ENCODE measurements at regions not wholly inside any gene's neighbourhood (a gene's known extent, or its start where the extent isn't known, plus 50 kb on each side); places are given as distances from the start of the nearest gene placed in this dataset.

DNA sequence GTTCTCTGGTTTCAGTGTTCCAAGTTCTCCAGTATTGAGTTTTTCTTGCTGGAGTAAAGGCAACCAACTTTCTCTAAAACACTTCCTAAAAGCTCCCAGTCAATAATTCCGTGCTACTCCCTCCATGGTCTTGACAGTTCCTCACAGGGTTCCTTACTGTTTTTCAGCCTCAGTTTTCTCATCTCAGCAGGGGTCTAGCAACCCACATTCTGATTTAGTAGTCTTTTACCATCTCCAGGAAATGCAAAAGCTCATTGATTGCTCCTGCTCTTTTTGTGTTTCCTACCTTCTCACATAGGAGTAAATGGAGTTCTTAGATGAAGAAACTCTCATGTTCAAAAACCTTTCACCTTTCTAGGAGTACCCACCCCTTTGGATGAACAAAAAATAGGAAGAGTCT, 978.8 kb upstream of the POU3F3 start:
- Histone ChIP-seq H3K27ac (no peak overlapping the region), H3K9me3 (no peaks in the 10 kb centered on the region), H3K4me1 (no peaks in the 10 kb centered on the region), H3K36me3 (no peaks in the 10 kb centered on the region), H3K27me3 (no peaks in the 10 kb centered on the region), H3K4me3 (no peak overlapping the region)
- intact Hi-C loops (cut with DNase I) = no loop called here
- no peak for TF ChIP-seq EP300 (IDR thresholded peaks at IDR 0.05)
- no peak for TF ChIP-seq POLR2AphosphoS5 (IDR thresholded peaks at IDR 0.05)
- TF ChIP-seq, protein P1, sequence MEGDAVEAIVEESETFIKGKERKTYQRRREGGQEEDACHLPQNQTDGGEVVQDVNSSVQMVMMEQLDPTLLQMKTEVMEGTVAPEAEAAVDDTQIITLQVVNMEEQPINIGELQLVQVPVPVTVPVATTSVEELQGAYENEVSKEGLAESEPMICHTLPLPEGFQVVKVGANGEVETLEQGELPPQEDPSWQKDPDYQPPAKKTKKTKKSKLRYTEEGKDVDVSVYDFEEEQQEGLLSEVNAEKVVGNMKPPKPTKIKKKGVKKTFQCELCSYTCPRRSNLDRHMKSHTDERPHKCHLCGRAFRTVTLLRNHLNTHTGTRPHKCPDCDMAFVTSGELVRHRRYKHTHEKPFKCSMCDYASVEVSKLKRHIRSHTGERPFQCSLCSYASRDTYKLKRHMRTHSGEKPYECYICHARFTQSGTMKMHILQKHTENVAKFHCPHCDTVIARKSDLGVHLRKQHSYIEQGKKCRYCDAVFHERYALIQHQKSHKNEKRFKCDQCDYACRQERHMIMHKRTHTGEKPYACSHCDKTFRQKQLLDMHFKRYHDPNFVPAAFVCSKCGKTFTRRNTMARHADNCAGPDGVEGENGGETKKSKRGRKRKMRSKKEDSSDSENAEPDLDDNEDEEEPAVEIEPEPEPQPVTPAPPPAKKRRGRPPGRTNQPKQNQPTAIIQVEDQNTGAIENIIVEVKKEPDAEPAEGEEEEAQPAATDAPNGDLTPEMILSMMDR (IDR thresholded peaks at IDR 0.05) = no peak
- no peak for TF ChIP-seq POLR2A (IDR thresholded peaks at IDR 0.05)
- no peak for DNase-seq
- WGBS, 2 donors = 47 to 59% methylated on average over 1 of the region's 1 CpG

DNA sequence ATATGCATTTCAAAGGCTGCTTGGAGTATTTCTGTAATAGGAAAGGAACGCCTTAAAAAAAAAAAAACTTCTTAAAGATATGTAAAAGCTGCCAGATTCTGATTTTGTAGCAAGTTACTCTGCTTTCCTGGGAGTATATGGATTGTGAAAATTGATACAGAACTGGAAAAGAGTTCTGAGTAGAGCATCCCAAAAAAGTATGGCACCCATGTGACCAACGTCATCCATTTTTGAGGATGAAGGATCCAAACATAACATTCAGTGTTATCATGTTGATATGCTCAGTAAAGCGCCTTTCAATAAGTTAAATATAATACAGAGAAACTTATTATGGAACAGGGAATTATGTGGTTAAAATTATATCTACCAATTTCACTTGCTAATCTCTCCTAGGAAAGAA, 978.4 kb upstream of the POU3F3 start:
- no peak overlapping the region for H3K27ac ChIP-seq
- H3K4me3 ChIP-seq = no peak overlapping the region
- TF ChIP-seq EP300 (IDR thresholded peaks at IDR 0.05) (no peak), POLR2A (IDR thresholded peaks at IDR 0.05) (no peak), POLR2AphosphoS5 (IDR thresholded peaks at IDR 0.05) (no peak)
- TF ChIP-seq, protein P1 (IDR thresholded peaks at IDR 0.05) = no peak
- 77 to 81% methylated on average over 3 of the region's 3 CpGs for WGBS, 2 donors
- no peaks in the 10 kb centered on the region for H3K36me3 ChIP-seq
- H3K27me3 ChIP-seq = no peaks in the 10 kb centered on the region
- intact Hi-C loops (cut with DNase I) = no loop called here
- no peaks in the 10 kb centered on the region for H3K9me3 ChIP-seq
- DNase-seq = no peak
- H3K4me1 ChIP-seq = no peaks in the 10 kb centered on the region

DNA sequence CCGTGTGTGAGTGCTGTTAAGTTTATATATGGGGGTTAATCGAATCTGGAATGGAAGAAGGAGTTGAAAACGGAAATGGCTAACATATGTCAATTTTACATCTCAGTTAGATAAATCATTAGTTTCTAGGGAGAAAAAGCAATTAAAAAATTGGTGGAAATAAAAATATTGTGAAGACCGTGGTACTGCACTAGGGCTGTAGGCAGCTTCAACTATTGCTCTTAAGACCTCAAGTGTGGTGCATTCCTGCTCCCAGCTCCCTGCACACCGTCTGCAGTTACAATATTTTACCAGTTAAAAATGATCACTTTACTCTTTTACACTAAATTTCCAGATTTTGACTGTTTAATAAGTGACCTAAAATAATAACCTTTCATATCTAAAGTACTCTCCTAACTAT, 977.3 kb upstream of the POU3F3 start:
- WGBS, 2 donors = 73 to 77% methylated on average over 5 of the region's 5 CpGs
- no peaks in the 10 kb centered on the region for H3K27me3 ChIP-seq
- TF ChIP-seq POLR2AphosphoS5 (IDR thresholded peaks at IDR 0.05) = no peak
- no peak for TF ChIP-seq POLR2A (IDR thresholded peaks at IDR 0.05)
- TF ChIP-seq, protein P1 (IDR thresholded peaks at IDR 0.05) = no peak
- no peak for TF ChIP-seq EP300 (IDR thresholded peaks at IDR 0.05)
- no peaks in the 10 kb centered on the region for H3K9me3 ChIP-seq
- H3K4me1 ChIP-seq = no peaks in the 10 kb centered on the region
- H3K36me3 ChIP-seq = no peaks in the 10 kb centered on the region
- no peak overlapping the region for H3K4me3 ChIP-seq
- no peak overlapping the region for H3K27ac ChIP-seq
- no peak for DNase-seq
- intact Hi-C loops (cut with DNase I) = no loop called here

DNA sequence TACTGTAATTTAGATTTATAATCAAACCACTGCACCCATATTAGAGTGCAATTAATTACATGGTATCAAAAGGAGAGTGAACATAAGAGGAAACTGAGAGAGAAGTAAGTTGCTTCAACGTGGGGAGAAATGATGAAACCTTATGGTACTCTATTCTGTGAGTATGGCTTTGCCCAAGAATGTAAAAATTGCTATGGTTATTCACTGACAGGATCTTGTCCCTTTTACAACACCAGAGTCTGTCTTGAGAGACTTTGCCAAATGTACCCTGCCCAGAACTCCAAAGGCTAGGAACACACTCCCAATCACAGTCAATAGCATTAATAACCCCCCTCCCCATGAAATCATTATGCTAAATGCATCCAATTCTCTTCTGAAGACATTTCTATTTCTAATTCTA, 974.8 kb upstream of the POU3F3 start:
- H3K27me3 ChIP-seq = no peaks in the 10 kb centered on the region

More for the DNA sequence above, 974.8 kb upstream of the POU3F3 start:
- no peak overlapping the region for H3K27ac ChIP-seq
- intact Hi-C loops (cut with DNase I) = no loop called here
- DNase-seq = no peak
- 66 to 78% methylated on average over 1 of the region's 1 CpG for WGBS, 2 donors
- H3K9me3 ChIP-seq = no peaks in the 10 kb centered on the region
- no peak overlapping the region for H3K4me3 ChIP-seq
- H3K36me3 ChIP-seq = no peaks in the 10 kb centered on the region
- TF ChIP-seq POLR2A (IDR thresholded peaks at IDR 0.05) = no peak
- no peak for TF ChIP-seq EP300 (IDR thresholded peaks at IDR 0.05)
- TF ChIP-seq, protein P1 (IDR thresholded peaks at IDR 0.05) = no peak
- TF ChIP-seq POLR2AphosphoS5 (IDR thresholded peaks at IDR 0.05) = no peak
- no peaks in the 10 kb centered on the region for H3K4me1 ChIP-seq
